Keratinocyte (primary cell): ENCODE measurements at regions not wholly inside any gene's neighbourhood (a gene's known extent, or its start where the extent isn't known, plus 50 kb on each side); places are given as distances from the start of the nearest gene placed in this dataset.

Experiments used
- CTCF ChIP-seq, 3 experiments: IDR thresholded peaks in 1 of 3; conservative IDR thresholded peaks in 1 of 3; optimal IDR thresholded peaks in 1 of 3; 2 replicates in 2 of 3; 3 replicates in 1 of 3; pipeline versions ENCODE3 to v1.5.1; 2011; ENCODE audit warnings: low read length in 3 of 3, mild to moderate bottlenecking in 3 of 3, moderate library complexity in 2 of 3, control low read depth in 1 of 3, inconsistent platforms in 1 of 3; ENCODE audit not compliant: insufficient read depth in 2 of 3; ENCODE audit errors: extremely low read depth in 1 of 3
- EZH2 ChIP-seq: IDR thresholded peaks from one replicate; pipeline ENCODE4 v1.6.1; 2012; ENCODE audit warnings: inconsistent platforms, mild to moderate bottlenecking, low read length, moderate library complexity

- TF ChIP-seq CTCF (optimal IDR thresholded peaks at IDR 0.05 in 1 of 3, IDR thresholded peaks at IDR 0.05 in 1 of 3, conservative IDR thresholded peaks at IDR 0.05 in 1 of 3; ENCODE audit: extremely low read depth in 1 of 3, insufficient read depth in 2 of 3, low read length in 3 of 3) (no peak), EZH2 (no peak)
These were observed 65.3 kb downstream of the VCPKMT start for GRCh38 chr14:50051106-50051505.
